K562 (cell line): ENCODE measurements at regions not wholly inside any gene's neighbourhood (a gene's known extent, or its start where the extent isn't known, plus 50 kb on each side); places are given as distances from the start of the nearest gene placed in this dataset.

Experiments used
- CTCF ChIP-seq, 3 experiments: IDR thresholded peaks in 2 of 3; conservative IDR thresholded peaks in 1 of 3; 2 replicates each; pipeline ENCODE4 v1.5.1; 2011 to 2012; ENCODE audit warnings: low read length in 3 of 3, mild to moderate bottlenecking in 3 of 3, control low read depth in 2 of 3, improper control_type of control experiment in 1 of 3, inconsistent platforms in 1 of 3, low read depth in 1 of 3, mixed read lengths in 1 of 3, moderate library complexity in 1 of 3; ENCODE audit not compliant: insufficient read depth in 2 of 3
- EP300 ChIP-seq: IDR thresholded peaks from 2 replicates; pipeline ENCODE4 v1.6.1; 2012; ENCODE audit warnings: low read length, improper control_type of control experiment
- NFYB ChIP-seq: IDR thresholded peaks from 2 replicates; pipeline ENCODE4 v1.6.1; 2011; ENCODE audit warnings: mild to moderate bottlenecking, moderate library complexity; ENCODE audit not compliant: insufficient read length; ENCODE audit errors: extremely low read depth
- POLR2AphosphoS5 ChIP-seq: IDR thresholded peaks from 2 replicates; pipeline ENCODE4 v1.6.1; 2011; ENCODE audit warnings: mild to moderate bottlenecking, low read depth, low read length, moderate library complexity; ENCODE audit not compliant: control insufficient read depth, insufficient read depth
- SMARCC2 ChIP-seq: fragments of 450-650 bp; IDR thresholded peaks from 2 replicates; pipeline ENCODE4 v1.6.1; 2017; ENCODE audit warnings: antibody characterized with exemption, moderate library complexity, mild to moderate bottlenecking, low read depth
- TRIM24 ChIP-seq, 2 experiments: fragments of 450-650 bp; IDR thresholded peaks; 2 replicates each; pipeline ENCODE4 v1.6.1; 2016
- ZNF740 ChIP-seq, 3 experiments: fragments of 200-800 bp in 1 of 3; sonication (Bioruptor generic) in 1 of 3; sonication (generic) in 1 of 3; formaldehyde crosslinking in 1 of 3; IDR thresholded peaks; 2 replicates each; pipeline versions ENCODE4 v1.6.1 to v1.8.0; 2016 to 2022; ENCODE audit warnings: mild to moderate bottlenecking in 2 of 3, missing compliant biosample characterization in 2 of 3, missing genetic modification characterization in 2 of 3, missing genetic modification reagents in 1 of 3
- TF ChIP-seq, protein P1 (sequence below), 2 experiments: fragments of 450-650 bp; formaldehyde crosslinking in 1 of 2; IDR thresholded peaks; 2 replicates each; pipeline versions ENCODE4 v1.4.0 to v1.6.1; 2014 to 2020; ENCODE audit warnings: mild to moderate bottlenecking in 2 of 2, borderline replicate concordance in 1 of 2, low read depth in 1 of 2
- TF ChIP-seq, protein P2 (sequence below): sonication (generic); formaldehyde crosslinking; IDR thresholded peaks from 2 replicates; pipeline ENCODE4 v1.8.1; 2022; ENCODE audit warnings: missing genetic modification reagents

- TF ChIP-seq CTCF (IDR thresholded peaks at IDR 0.05 in 2 of 3, conservative IDR thresholded peaks at IDR 0.05 in 1 of 3; ENCODE audit: insufficient read depth in 2 of 3, low read depth in 1 of 3, low read length in 3 of 3) (no peak), NFYB (no peak), SMARCC2 (no peak), POLR2AphosphoS5 (no peak), ZNF740 (CRISPR knock-in tag; IDR thresholded peaks at IDR 0.05) (no peak), ZNF740 (tag; IDR thresholded peaks at IDR 0.05) (no peak), EP300 (no peak), TRIM24 (IDR thresholded peaks at IDR 0.05) (no peak)
- TF ChIP-seq, protein P1, sequence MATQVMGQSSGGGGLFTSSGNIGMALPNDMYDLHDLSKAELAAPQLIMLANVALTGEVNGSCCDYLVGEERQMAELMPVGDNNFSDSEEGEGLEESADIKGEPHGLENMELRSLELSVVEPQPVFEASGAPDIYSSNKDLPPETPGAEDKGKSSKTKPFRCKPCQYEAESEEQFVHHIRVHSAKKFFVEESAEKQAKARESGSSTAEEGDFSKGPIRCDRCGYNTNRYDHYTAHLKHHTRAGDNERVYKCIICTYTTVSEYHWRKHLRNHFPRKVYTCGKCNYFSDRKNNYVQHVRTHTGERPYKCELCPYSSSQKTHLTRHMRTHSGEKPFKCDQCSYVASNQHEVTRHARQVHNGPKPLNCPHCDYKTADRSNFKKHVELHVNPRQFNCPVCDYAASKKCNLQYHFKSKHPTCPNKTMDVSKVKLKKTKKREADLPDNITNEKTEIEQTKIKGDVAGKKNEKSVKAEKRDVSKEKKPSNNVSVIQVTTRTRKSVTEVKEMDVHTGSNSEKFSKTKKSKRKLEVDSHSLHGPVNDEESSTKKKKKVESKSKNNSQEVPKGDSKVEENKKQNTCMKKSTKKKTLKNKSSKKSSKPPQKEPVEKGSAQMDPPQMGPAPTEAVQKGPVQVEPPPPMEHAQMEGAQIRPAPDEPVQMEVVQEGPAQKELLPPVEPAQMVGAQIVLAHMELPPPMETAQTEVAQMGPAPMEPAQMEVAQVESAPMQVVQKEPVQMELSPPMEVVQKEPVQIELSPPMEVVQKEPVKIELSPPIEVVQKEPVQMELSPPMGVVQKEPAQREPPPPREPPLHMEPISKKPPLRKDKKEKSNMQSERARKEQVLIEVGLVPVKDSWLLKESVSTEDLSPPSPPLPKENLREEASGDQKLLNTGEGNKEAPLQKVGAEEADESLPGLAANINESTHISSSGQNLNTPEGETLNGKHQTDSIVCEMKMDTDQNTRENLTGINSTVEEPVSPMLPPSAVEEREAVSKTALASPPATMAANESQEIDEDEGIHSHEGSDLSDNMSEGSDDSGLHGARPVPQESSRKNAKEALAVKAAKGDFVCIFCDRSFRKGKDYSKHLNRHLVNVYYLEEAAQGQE (IDR thresholded peaks at IDR 0.05; ENCODE audit: borderline replicate concordance) = no peak
- TF ChIP-seq, protein P1 (CRISPR knock-in tag; IDR thresholded peaks at IDR 0.05; ENCODE audit: low read depth) = no peak
- TF ChIP-seq, protein P2, sequence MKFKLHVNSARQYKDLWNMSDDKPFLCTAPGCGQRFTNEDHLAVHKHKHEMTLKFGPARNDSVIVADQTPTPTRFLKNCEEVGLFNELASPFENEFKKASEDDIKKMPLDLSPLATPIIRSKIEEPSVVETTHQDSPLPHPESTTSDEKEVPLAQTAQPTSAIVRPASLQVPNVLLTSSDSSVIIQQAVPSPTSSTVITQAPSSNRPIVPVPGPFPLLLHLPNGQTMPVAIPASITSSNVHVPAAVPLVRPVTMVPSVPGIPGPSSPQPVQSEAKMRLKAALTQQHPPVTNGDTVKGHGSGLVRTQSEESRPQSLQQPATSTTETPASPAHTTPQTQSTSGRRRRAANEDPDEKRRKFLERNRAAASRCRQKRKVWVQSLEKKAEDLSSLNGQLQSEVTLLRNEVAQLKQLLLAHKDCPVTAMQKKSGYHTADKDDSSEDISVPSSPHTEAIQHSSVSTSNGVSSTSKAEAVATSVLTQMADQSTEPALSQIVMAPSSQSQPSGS = no peak
These were observed 215.4 kb upstream of the PREP start for GRCh38 chr6:105618247-105618646.
